ENCODE measurements at regions not wholly inside any gene's neighbourhood (a gene's known extent, or its start where the extent isn't known, plus 50 kb on each side); places are given as distances from the start of the nearest gene placed in this dataset.

- TF ChIP-seq CTCF (IDR thresholded peaks at IDR 0.05) (no peak), POLR2A (IDR thresholded peaks at IDR 0.05) (no peak), POLR2AphosphoS5 (IDR thresholded peaks at IDR 0.05) (no peak), EP300 (IDR thresholded peaks at IDR 0.05) (no peak)
Observed at GRCh38 chr18:79609841-79610281, 69.7 kb upstream of the CTDP1 start.

Data from stomach (tissue), 4 donors.